Astrocyte of the cerebellum (primary cell): ENCODE measurements at regions not wholly inside any gene's neighbourhood (a gene's known extent, or its start where the extent isn't known, plus 50 kb on each side); places are given as distances from the start of the nearest gene placed in this dataset.

Experiments used
- DNase-seq: peaks from one replicate; pipeline ENCODE4 v3.0.0-alpha.2; 2011; ENCODE audit warnings: low read depth
- H3K4me3 ChIP-seq: 2 replicates; pipeline ENCODE4 v1.5.1; 2011; ENCODE audit warnings: mild to moderate bottlenecking, low read depth, low read length, moderate library complexity
- in situ Hi-C: cut with HindIII; loops from 2 replicates; pipeline ENCODE4 v1.10.0; 2017; ENCODE audit warnings: low sequenced_read_pairs
- TF ChIP-seq, protein P1 (sequence below): IDR thresholded peaks from 2 replicates; pipeline ENCODE4 v1.5.1; 2012; ENCODE audit warnings: low read length, low read depth, moderate library complexity, mild to moderate bottlenecking; ENCODE audit errors: missing control alignments

- TF ChIP-seq, protein P1, sequence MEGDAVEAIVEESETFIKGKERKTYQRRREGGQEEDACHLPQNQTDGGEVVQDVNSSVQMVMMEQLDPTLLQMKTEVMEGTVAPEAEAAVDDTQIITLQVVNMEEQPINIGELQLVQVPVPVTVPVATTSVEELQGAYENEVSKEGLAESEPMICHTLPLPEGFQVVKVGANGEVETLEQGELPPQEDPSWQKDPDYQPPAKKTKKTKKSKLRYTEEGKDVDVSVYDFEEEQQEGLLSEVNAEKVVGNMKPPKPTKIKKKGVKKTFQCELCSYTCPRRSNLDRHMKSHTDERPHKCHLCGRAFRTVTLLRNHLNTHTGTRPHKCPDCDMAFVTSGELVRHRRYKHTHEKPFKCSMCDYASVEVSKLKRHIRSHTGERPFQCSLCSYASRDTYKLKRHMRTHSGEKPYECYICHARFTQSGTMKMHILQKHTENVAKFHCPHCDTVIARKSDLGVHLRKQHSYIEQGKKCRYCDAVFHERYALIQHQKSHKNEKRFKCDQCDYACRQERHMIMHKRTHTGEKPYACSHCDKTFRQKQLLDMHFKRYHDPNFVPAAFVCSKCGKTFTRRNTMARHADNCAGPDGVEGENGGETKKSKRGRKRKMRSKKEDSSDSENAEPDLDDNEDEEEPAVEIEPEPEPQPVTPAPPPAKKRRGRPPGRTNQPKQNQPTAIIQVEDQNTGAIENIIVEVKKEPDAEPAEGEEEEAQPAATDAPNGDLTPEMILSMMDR: no peak
- H3K4me3 ChIP-seq: no peak overlapping the region
- DNase-seq: no peak
- in situ Hi-C loops: no loop called here
These were observed 62.1 kb downstream of the ZWINT start for GRCh38 chr10:56298941-56299340.

- no peak for DNase-seq
- no peak overlapping the region for H3K4me3 ChIP-seq
- TF ChIP-seq, protein P1: no peak
- in situ Hi-C loops: no loop called here
These were observed 64.4 kb downstream of the ZWINT start for GRCh38 chr10:56296618-56297017.

- TF ChIP-seq, protein P1: no peak
- in situ Hi-C loops: no loop called here
- H3K4me3 ChIP-seq: no peak overlapping the region
- DNase-seq: no peak
These were observed 72.7 kb downstream of the ZWINT start for GRCh38 chr10:56288403-56288802.

GRCh38 chr10:56286096-56286495 is 75.0 kb downstream of the ZWINT start:
- DNase-seq: no peak
- in situ Hi-C loops: no loop called here

GRCh38 chr10:56279270-56279669 is 81.8 kb downstream of the ZWINT start:
- TF ChIP-seq, protein P1: no peak
- H3K4me3 ChIP-seq: no peak overlapping the region
- no peak for DNase-seq
- in situ Hi-C loops: no loop called here

More at GRCh38 chr10:56286096-56286495, 75.0 kb downstream of the ZWINT start:
- TF ChIP-seq, protein P1: no peak
- H3K4me3 ChIP-seq: no peak overlapping the region

DNA sequence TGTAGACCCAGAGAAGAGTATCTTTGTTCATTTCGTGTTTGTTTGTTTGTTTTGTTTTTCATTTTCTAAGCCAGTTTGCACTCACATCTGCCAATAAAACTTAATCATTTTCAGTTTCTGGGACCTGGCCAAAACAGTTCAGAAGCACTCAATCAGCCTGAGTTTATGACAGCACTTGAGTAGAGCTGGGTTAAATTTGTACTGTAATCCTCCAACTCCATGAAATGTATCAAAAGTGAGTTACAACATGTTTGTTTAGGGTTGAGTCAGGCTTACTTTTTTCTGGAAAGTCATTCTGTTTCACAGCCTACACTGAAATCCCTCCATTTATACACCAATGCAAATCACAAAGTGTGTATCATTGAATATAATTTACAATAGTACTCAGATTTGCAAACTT is 91.9 kb downstream of the ZWINT start:
- no peak for DNase-seq
- in situ Hi-C loops: no loop called here
- no peak overlapping the region for H3K4me3 ChIP-seq
- TF ChIP-seq, protein P1: no peak

DNA sequence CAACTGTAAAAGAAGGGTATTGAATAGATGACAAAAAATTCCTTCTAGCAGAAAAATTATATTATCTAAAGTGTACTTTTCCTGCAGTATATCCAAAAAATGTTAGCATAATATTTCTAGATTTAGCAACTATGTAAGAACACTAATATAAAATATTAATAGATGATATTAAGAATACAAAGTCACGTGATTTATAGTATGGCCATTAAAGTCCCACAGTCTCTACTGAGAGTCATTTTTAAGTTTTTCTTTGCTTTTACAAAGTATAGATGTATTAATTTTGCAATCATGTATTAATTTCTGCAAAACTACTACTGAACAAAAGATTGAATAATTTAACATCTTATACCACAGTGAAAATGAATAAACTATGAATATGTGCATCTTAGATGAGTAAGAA is 94.9 kb downstream of the ZWINT start:
- H3K4me3 ChIP-seq: no peak overlapping the region
- in situ Hi-C loops: no loop called here
- DNase-seq: no peak
- TF ChIP-seq, protein P1: no peak
